HepG2 (cell line): ENCODE measurements at regions not wholly inside any gene's neighbourhood (a gene's known extent, or its start where the extent isn't known, plus 50 kb on each side); places are given as distances from the start of the nearest gene placed in this dataset.

Source experiments
- ATAC-seq: fragments of 200-7000 bp; cut with Tn5 transposase; 3 replicates; pipeline ENCODE4 v1.9.1; 2020; ENCODE audit warnings: mild to moderate bottlenecking, moderate library complexity
- BruUV-seq: library from RNA; stranded (reverse); fragments of 400-500 nt; replicated peaks from 2 replicates; lab custom pipeline; 2021; lab: Mats Ljungman, UMichigan
- CTCF ChIA-PET: fragments of 300-600 bp; formaldehyde crosslinking; extraction: SDS; loops from one replicate; lab custom pipeline; 2021; ENCODE audit warnings: low total read pairs, inconsistent platforms, low intra/inter-chr PET ratio; lab: Yijun Ruan, JAX
- POLR2A ChIA-PET: fragments of 350-600 bp; sonication (Branson Sonifier 250); formaldehyde crosslinking; loops from one replicate; lab custom pipeline; 2020; ENCODE audit warnings: antibody characterized with exemption, inconsistent platforms; lab: Yijun Ruan, JAX
- DNase-seq: peaks from one replicate; pipeline ENCODE4 v3.0.0-alpha.2; 2015; ENCODE audit warnings: low spot score
- FAIRE-seq: peaks from 3 replicates; lab custom pipeline; 2011; peaks lifted over from hg19 to GRCh38; lab: Jason Lieb, UNC
- H2AFZ ChIP-seq: one replicate; pipeline ENCODE4 v1.6.1; 2011; ENCODE audit warnings: low read length, inconsistent platforms
- H3K27ac ChIP-seq: fragments of 300-600 bp; 3 replicates; pipeline ENCODE4 v1.8.0; 2011; ENCODE audit warnings: mixed run types, mild to moderate bottlenecking, mixed read lengths, low read length, inconsistent platforms; ENCODE audit not compliant: insufficient read depth; ENCODE audit errors: extremely low read length
- H3K27me3 ChIP-seq, 2 experiments: fragments of 200-600 bp in 1 of 2; 2 replicates in 1 of 2; 3 replicates in 1 of 2; pipeline versions ENCODE4 v1.6.0 to v1.8.0; 2011; ENCODE audit warnings: low read length in 2 of 2, mild to moderate bottlenecking in 2 of 2, moderate library complexity in 2 of 2, inconsistent platforms in 1 of 2; ENCODE audit not compliant: insufficient read depth in 2 of 2, control insufficient read depth in 1 of 2
- H3K36me3 ChIP-seq, 2 experiments: fragments of 200-600 bp in 1 of 2; replicated peaks in 1 of 2; 2 replicates in 1 of 2; 3 replicates in 1 of 2; pipeline versions ENCODE4 v1.5.1 to v1.8.0; 2011; ENCODE audit warnings: low read length in 2 of 2, inconsistent platforms in 1 of 2; ENCODE audit not compliant: insufficient read depth in 2 of 2, control insufficient read depth in 1 of 2
- H3K4me1 ChIP-seq: 2 replicates; pipeline ENCODE4 v1.5.1; 2012; ENCODE audit warnings: low read length, inconsistent platforms; ENCODE audit not compliant: insufficient read depth
- H3K4me2 ChIP-seq: 2 replicates; pipeline ENCODE4 v1.6.0; 2011; ENCODE audit warnings: low read depth, low read length, inconsistent platforms
- H3K4me3 ChIP-seq, 3 experiments: fragments of 200-600 bp in 1 of 3; sonication (generic), shearing (Covaris generic) in 1 of 3; replicated peaks in 1 of 3; 2 replicates each; pipeline ENCODE4 v1.5.1; 2011 to 2016; ENCODE audit warnings: low read length in 3 of 3, inconsistent platforms in 2 of 3, low read depth in 2 of 3, mild to moderate bottlenecking in 2 of 3, control low read depth in 1 of 3, mixed read lengths in 1 of 3; ENCODE audit not compliant: insufficient read depth in 1 of 3
- H3K79me2 ChIP-seq: one replicate; pipeline ENCODE4 v1.6.1; 2011; ENCODE audit warnings: low read length, inconsistent platforms; ENCODE audit not compliant: insufficient read depth
- H3K9ac ChIP-seq: 2 replicates; pipeline ENCODE4 v1.6.0; 2011; ENCODE audit warnings: mild to moderate bottlenecking, low read depth, low read length, inconsistent platforms; ENCODE audit not compliant: insufficient read depth
- H3K9me3 ChIP-seq: 2 replicates; pipeline ENCODE4 v1.5.1; 2012; ENCODE audit warnings: mild to moderate bottlenecking, low read length
- H4K20me1 ChIP-seq: 2 replicates; pipeline ENCODE4 v1.6.0; 2011; ENCODE audit warnings: inconsistent platforms, mild to moderate bottlenecking, low read length, moderate library complexity; ENCODE audit not compliant: insufficient read depth
- BCL3 ChIP-seq: sonication (generic); formaldehyde crosslinking; IDR thresholded peaks from 2 replicates; pipeline ENCODE4 v1.5.1; 2020; ENCODE audit warnings: mild to moderate bottlenecking, missing genetic modification reagents, moderate library complexity
- BRF2 ChIP-seq: sonication (generic); formaldehyde crosslinking; IDR thresholded peaks from 2 replicates; pipeline ENCODE4 v1.8.1; 2022; ENCODE audit warnings: mild to moderate bottlenecking, missing genetic modification reagents
- HIVEP1 ChIP-seq: sonication (generic); formaldehyde crosslinking; IDR thresholded peaks from 2 replicates; pipeline ENCODE4 v1.4.0; 2020; ENCODE audit warnings: mild to moderate bottlenecking, missing genetic modification reagents
- ISL2 ChIP-seq: sonication (generic); formaldehyde crosslinking; IDR thresholded peaks from 2 replicates; pipeline ENCODE4 v1.5.0; 2020; ENCODE audit warnings: missing genetic modification reagents
- JUNB ChIP-seq: sonication (generic); formaldehyde crosslinking; IDR thresholded peaks from 2 replicates; pipeline ENCODE4 v1.8.0; 2022; ENCODE audit warnings: missing genetic modification reagents, mild to moderate bottlenecking, borderline replicate concordance
- KAT8 ChIP-seq: IDR thresholded peaks from 2 replicates; pipeline ENCODE4 v1.6.1; 2016; ENCODE audit warnings: missing genetic modification reagents, missing compliant biosample characterization
- KLF6 ChIP-seq: IDR thresholded peaks from 2 replicates; pipeline ENCODE4 v1.8.0; 2016; ENCODE audit warnings: missing biosample characterization, missing genetic modification reagents
- NFE2 ChIP-seq: sonication (generic); formaldehyde crosslinking; IDR thresholded peaks from 2 replicates; pipeline ENCODE4 v1.4.0; 2020; ENCODE audit warnings: missing genetic modification reagents
- NPAS2 ChIP-seq: sonication (generic); formaldehyde crosslinking; IDR thresholded peaks from 2 replicates; pipeline ENCODE4 v1.8.0; 2022; ENCODE audit warnings: mild to moderate bottlenecking, missing genetic modification reagents, borderline replicate concordance
- RELA ChIP-seq: sonication (generic); formaldehyde crosslinking; IDR thresholded peaks from 2 replicates; pipeline ENCODE4 v1.4.0; 2020; ENCODE audit warnings: missing genetic modification reagents
- RFXAP ChIP-seq: sonication (generic); formaldehyde crosslinking; IDR thresholded peaks from 2 replicates; pipeline ENCODE4 v1.4.0; 2020; ENCODE audit warnings: missing genetic modification reagents, borderline replicate concordance
- SAP130 ChIP-seq: IDR thresholded peaks from 2 replicates; pipeline ENCODE4 v1.6.1; 2016; ENCODE audit warnings: low read depth
- SIN3A ChIP-seq: IDR thresholded peaks from 2 replicates; pipeline ENCODE4 v1.6.1; 2011; ENCODE audit warnings: low read depth, mild to moderate bottlenecking, control low read depth, low read length, borderline replicate concordance
- SMC3 ChIP-seq: IDR thresholded peaks from 2 replicates; pipeline ENCODE4 v1.6.1; 2011; ENCODE audit warnings: low read length, improper control_type of control experiment
- SP2 ChIP-seq: sonication (generic); formaldehyde crosslinking; IDR thresholded peaks from 2 replicates; pipeline ENCODE4 v1.5.1; 2020; ENCODE audit warnings: mild to moderate bottlenecking, missing genetic modification reagents
- TCF12 ChIP-seq, 2 experiments: fragments of 450-650 bp in 1 of 2; sonication (generic) in 1 of 2; formaldehyde crosslinking in 1 of 2; IDR thresholded peaks; 2 replicates each; pipeline versions ENCODE4 v1.6.1 to v1.8.0; 2017 to 2022; ENCODE audit warnings: antibody characterized with exemption in 1 of 2, mild to moderate bottlenecking in 1 of 2, missing genetic modification reagents in 1 of 2, moderate library complexity in 1 of 2
- ZHX1 ChIP-seq: sonication (generic); formaldehyde crosslinking; IDR thresholded peaks from 2 replicates; pipeline ENCODE4 v1.8.1; 2022; ENCODE audit warnings: low read depth, mild to moderate bottlenecking, missing genetic modification reagents
- ZKSCAN8 ChIP-seq: IDR thresholded peaks from 2 replicates; pipeline ENCODE4 v1.6.1; 2016; ENCODE audit warnings: borderline replicate concordance, missing genetic modification reagents, missing compliant biosample characterization
- ZMAT5 ChIP-seq: sonication (generic); formaldehyde crosslinking; IDR thresholded peaks from 2 replicates; pipeline ENCODE4 v1.5.0; 2020; ENCODE audit warnings: mild to moderate bottlenecking, low read depth, missing genetic modification reagents, borderline replicate concordance
- ZNF562 ChIP-seq: sonication (generic); formaldehyde crosslinking; IDR thresholded peaks from 2 replicates; pipeline ENCODE4 v1.8.0; 2022; ENCODE audit warnings: missing genetic modification reagents, borderline replicate concordance
- WGBS: methylation state at CpG from one replicate; pipeline ENCODE4 v1.1.6; 2017; ENCODE audit warnings: low lambda C conversion rate; 5-methylcytosine and 5-hydroxymethylcytosine counted together
- in situ Hi-C: cut with HindIII; loops from 2 replicates; pipeline ENCODE4 v1.10.0; 2017; ENCODE audit warnings: low pct_unique_long_range_greater_than_20kb; ENCODE audit not compliant: extremely low pct_ligation_motif_present
- intact Hi-C: fragments of 100-400 bp; cut with micrococcal nuclease; formaldehyde crosslinking; loops from one replicate; pipeline ENCODE4 v1.10.0; 2022; ENCODE audit not compliant: unreplicated experiment

GRCh38 chr4:97185233-97185632 is 958.0 kb downstream of the STPG2 start:
- no peak for FAIRE-seq
- no TSS peak for BruUV-seq

GRCh38 chr4:97197106-97197505 is 946.2 kb downstream of the STPG2 start:
- 33% methylated on average over 2 of the region's 2 CpGs for WGBS
- Histone ChIP-seq H3K4me1 (no peaks in the 10 kb centered on the region), H3K4me2 (no peak overlapping the region), H3K27ac (no peak overlapping the region), H3K36me3 (no peaks in the 10 kb centered on the region), H3K27me3 (no peaks in the 10 kb centered on the region), H3K9me3 (peaks cover 27% of the 10 kb centered on the region), H3K4me3 (no peak overlapping the region), H3K79me2 (no peaks in the 10 kb centered on the region), H4K20me1 (no peaks in the 10 kb centered on the region), H2AFZ (no peak overlapping the region), H3K9ac (no peak overlapping the region)
- in situ Hi-C loops (no loop called here), intact Hi-C loops (no loop called here)
- POLR2A ChIA-PET: no interaction called here
- CTCF ChIA-PET: no interaction called here
- ATAC-seq (no peak), FAIRE-seq (no peak), DNase-seq (no peak)
- BruUV-seq: no TSS peak
- TF ChIP-seq ZKSCAN8 (CRISPR knock-in tag) (no peak), RELA (CRISPR knock-in tag) (no peak), NPAS2 (CRISPR knock-in tag) (no peak), ZNF562 (CRISPR knock-in tag) (no peak), SP2 (CRISPR knock-in tag) (no peak), HIVEP1 (CRISPR knock-in tag) (no peak), ZHX1 (CRISPR knock-in tag) (no peak), JUNB (CRISPR knock-in tag) (no peak), SAP130 (no peak), ZMAT5 (CRISPR knock-in tag) (no peak), BCL3 (CRISPR knock-in tag) (no peak), BRF2 (CRISPR knock-in tag) (no peak)

More at GRCh38 chr4:97185233-97185632, 958.0 kb downstream of the STPG2 start:
- TF ChIP-seq RFXAP (CRISPR knock-in tag): no peak
- TF ChIP-seq TCF12 (IDR thresholded peaks at IDR 0.05): no peak
- no peak for TF ChIP-seq TCF12 (CRISPR knock-in tag; IDR thresholded peaks at IDR 0.05)
- no peak for TF ChIP-seq KLF6 (CRISPR knock-in tag)
- no peak for TF ChIP-seq SIN3A
- no peak for TF ChIP-seq SMC3
- no peak for TF ChIP-seq KAT8 (CRISPR knock-in tag)
- no peak for TF ChIP-seq NFE2 (CRISPR knock-in tag)
- TF ChIP-seq ISL2 (CRISPR knock-in tag): no peak
- TF ChIP-seq, all 625 proteins: peak for 0
- H3K4me1 ChIP-seq: no peaks in the 10 kb centered on the region
- no peak overlapping the region for H3K9ac ChIP-seq
- no peak overlapping the region for H3K4me3 ChIP-seq
- no peaks in the 10 kb centered on the region for H3K27me3 ChIP-seq
- intact Hi-C loops (no loop called here), in situ Hi-C loops (no loop called here)
- H4K20me1 ChIP-seq: no peaks in the 10 kb centered on the region
- H3K27ac ChIP-seq: no peak overlapping the region
- no peak overlapping the region for H3K4me2 ChIP-seq
- no peak for ATAC-seq
- H3K9me3 ChIP-seq: peaks cover 50% of the 10 kb centered on the region
- no peak overlapping the region for H2AFZ ChIP-seq
- CTCF ChIA-PET: no interaction called here
- POLR2A ChIA-PET: no interaction called here
- no peaks in the 10 kb centered on the region for H3K79me2 ChIP-seq
- no peaks in the 10 kb centered on the region for H3K36me3 ChIP-seq
- DNase-seq: no peak
